Posterior vena cava (tissue), 2 donors: ENCODE measurements at regions not wholly inside any gene's neighbourhood (a gene's known extent, or its start where the extent isn't known, plus 50 kb on each side); places are given as distances from the start of the nearest gene placed in this dataset.
"Not testable (repeated sequence)": the region's sequence is repeated elsewhere in the genome, so short reads cannot be mapped to it uniquely, and the experiment has no call there.

ENCODE experiments used
- DNase-seq: peaks from one replicate; pipeline ENCODE4 v3.0.0-alpha.2; 2020; ENCODE audit warnings: low spot score
- intact Hi-C, 2 donors: fragments of 100-400 bp; cut with DNase I; formaldehyde crosslinking; loops; one replicate each; pipeline versions ENCODE4 v1.14.1 to v1.14.2; 2022 to 2023
- donor health status: DM: yes; HTN: yes; CAD: no.
- donor health status: DM: yes; HTN: yes; CAD: no.

DNA sequence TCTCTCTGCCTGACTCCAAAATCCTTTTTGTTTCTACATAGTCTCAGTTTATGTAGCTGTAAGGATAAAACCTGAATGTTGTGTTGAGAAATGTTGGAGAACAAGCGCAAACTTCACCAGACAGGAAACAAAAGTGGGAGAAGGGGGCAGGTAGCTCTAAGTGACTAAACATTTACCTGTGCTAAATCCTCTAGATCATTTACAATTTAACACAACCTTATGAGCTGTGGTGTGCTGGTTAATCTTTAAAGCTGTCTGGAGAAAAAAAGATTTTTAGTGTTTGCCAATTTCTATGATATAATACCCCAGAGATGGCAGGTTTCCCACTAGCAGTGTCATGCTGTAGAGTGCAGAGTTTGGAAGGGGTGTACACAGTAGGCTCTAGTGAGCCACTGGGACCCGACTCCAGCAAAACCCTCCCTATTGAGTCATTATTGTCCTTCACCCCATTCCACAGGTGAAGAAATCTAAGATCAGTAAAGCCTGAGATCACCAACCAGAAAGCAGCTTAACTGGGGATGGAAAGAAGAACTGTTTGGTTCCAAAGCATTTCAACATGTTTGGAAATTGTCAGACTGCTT is 992.0 kb downstream of the DCDC2C start:
- intact Hi-C loops: no loop called here
- no peak for DNase-seq

DNA sequence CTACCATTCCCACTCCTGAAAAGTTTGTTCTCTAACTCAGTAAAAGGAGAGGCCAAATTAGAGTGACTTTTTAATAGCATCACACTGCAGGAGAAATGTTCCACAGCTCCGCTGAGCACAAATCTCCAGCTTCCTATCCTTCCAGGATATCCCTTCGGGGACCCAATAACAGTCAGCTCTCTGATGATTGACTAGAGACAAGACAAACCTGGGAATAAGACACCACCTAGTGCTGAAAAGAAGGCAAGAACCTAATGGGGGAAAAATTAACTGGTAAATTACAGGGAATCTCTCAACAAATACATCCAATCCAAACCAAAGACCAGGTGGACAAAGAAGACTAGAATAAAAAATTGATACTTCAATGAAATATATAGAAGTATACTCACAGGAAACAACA is 977.1 kb upstream of the SOX11 start:
- no peak for DNase-seq
- intact Hi-C loops: no loop called here

GRCh38 chr2:4718777-4719176 is 973.4 kb upstream of the SOX11 start:
- no peak for DNase-seq
- intact Hi-C loops: no loop called here

DNA sequence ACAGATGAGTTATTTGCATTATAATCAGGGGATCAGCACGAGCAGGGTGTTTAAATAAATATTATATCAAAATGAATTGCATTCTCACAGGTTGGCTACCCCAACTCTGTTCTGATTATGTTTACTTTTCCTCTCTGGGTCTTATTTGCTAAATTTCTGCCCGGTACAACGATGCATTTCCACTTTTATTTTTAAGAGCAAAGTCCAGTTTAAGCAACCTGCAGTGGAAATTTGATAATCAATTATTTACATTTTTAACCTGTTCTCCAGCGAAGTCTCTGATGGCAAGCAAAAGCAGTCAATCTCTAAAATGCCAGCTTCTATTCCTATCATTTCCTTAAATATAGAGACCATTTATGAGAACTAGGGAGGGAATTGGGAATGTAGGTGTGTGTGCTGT is 966.6 kb upstream of the SOX11 start:
- intact Hi-C loops: no loop called here
- no peak for DNase-seq

- no peak for DNase-seq
- intact Hi-C loops: no loop called here
Measured at GRCh38 chr2:4732560-4732959, 959.6 kb upstream of the SOX11 start.

GRCh38 chr2:4745056-4745991 is 946.9 kb upstream of the SOX11 start:
- intact Hi-C loops: no loop called here
- no peak for DNase-seq

DNA sequence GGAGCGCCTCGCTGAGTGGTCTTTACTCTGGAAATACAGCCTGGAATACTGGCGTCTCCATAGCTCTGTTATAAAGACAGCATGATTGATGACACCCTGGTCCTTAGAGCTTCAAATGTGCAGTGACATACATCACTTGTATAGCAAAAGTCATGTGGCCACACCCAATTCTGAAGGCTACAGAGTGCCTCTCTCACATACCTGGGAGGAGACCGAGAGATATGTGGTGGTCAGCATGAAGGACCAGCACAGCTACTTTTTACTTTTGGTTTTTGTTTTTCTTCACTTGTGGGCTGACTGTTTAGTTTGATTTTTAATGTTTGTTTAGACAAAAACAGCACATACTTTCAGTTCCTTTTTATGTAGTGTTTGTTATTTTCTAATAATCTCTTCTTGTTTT is 938.5 kb upstream of the SOX11 start:
- no peak for DNase-seq
- intact Hi-C loops: no loop called here

DNA sequence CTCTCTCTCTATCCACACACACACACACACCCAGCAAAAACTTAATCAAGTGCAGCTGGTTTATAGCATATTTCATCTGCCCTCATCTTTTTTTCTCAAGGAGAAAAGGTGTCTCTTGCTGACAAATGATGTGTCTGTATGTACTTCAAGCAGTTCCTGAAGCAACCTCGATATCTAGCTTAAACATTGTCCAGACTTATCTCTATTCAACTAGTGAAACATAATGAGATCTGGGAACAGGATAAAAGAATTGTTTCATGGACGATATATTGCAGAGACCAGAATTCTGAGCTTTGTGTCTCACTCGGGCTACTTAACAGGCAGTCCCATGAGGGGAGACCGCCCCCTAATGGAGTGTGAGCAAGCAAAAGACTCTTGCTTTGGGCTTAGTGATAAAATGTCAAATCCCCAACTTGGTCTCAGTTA is 929.2 kb upstream of the SOX11 start:
- no peak for DNase-seq
- intact Hi-C loops: no loop called here

GRCh38 chr2:4765787-4766530 is 926.2 kb upstream of the SOX11 start:
- intact Hi-C loops: no loop called here

DNA sequence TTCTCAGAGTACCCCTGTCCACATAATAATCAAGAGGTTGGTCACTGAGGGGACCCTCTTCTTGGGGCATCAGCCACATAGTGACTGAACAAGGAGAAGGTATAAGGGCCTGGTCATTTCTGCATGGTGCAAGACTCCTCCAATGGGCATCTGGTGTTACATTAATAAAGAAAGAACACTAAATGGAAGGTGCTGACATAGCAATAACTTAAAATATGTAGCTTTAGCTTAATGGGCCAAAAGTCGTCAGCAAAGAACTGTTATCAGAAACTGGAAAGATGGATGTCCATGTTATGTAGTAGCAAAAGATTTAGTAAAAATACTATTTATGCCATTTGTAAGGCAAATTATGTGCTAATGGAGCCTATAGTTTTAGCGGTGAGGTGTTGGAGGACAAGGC is 916.5 kb upstream of the SOX11 start:
- DNase-seq: no peak
- intact Hi-C loops: no loop called here

More at GRCh38 chr2:4765787-4766530, 926.2 kb upstream of the SOX11 start:
- DNase-seq: no peak

- DNase-seq: no peak
- intact Hi-C loops: no loop called here
Measured at GRCh38 chr2:4780679-4781078, 911.5 kb upstream of the SOX11 start.

- intact Hi-C loops: no loop called here
- no peak for DNase-seq
Measured at GRCh38 chr2:4782647-4783046, 909.5 kb upstream of the SOX11 start.

GRCh38 chr2:4791488-4791887 is 900.7 kb upstream of the SOX11 start:
- DNase-seq: no peak
- intact Hi-C loops: no loop called here

- intact Hi-C loops: no loop called here
- DNase-seq: no peak
Measured at GRCh38 chr2:4792126-4792525, 900.1 kb upstream of the SOX11 start.

GRCh38 chr2:4803396-4803795 is 888.8 kb upstream of the SOX11 start:
- no peak for DNase-seq

DNA sequence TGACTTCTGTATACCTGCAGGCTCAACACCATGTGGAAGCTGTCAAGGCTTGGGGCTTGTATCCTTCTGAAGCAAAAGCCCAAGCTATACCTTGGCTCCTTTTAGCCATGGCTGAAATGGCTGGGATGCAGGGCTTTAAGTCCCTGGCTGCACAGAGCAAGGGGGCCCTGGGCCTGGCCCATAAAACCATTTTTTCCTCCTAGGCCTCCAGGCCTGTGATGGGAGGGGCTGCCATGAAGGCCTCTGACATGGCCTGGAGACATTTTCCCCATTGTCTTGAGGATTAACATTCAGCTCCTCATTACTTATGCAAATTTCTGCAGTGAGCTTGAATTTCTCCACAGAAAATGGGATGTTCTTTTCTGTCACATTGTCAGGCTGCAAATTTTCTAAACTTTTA is 878.0 kb upstream of the SOX11 start:
- DNase-seq, intact Hi-C loops: not testable (repeated sequence)

More at GRCh38 chr2:4803396-4803795, 888.8 kb upstream of the SOX11 start:
- intact Hi-C loops: no loop called here

- intact Hi-C loops: no loop called here
- no peak for DNase-seq
Measured at GRCh38 chr2:4827836-4828235, 864.3 kb upstream of the SOX11 start.

DNA sequence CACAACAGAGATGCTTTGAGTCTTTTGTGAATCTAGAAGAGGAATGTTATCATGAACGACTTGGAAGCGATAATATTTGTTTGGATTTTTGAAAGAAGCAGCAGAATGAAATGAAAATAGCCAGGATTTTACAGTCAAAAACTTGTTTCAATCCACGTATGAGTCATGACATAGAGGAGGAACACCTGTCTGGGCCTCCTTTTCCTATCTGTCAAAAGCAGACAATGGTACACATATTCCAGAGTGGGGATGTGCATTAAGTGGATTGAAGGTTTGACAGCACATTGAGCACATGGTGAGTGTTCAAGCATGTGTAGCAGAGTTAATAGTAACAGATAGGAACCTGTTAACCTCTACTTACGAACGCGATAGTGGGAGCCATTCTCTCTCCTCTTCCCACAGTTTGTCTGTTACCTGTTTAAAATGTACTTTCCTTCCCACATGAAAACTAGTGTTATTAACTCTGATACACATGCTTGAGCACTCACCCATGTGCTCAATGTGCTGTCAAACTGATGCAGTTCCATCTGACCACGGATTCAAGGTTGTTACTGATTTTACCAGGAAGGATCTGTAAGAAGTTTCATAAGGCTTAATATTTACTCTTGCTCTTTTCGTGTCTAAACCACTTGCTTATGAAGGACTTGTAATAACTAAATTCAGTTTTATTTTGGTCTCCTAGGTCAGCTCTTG is 863.4 kb upstream of the SOX11 start:
- DNase-seq: no peak
- intact Hi-C loops: no loop called here

- no peak for DNase-seq
- intact Hi-C loops: no loop called here
Measured at GRCh38 chr2:4831751-4832150, 860.4 kb upstream of the SOX11 start.

DNA sequence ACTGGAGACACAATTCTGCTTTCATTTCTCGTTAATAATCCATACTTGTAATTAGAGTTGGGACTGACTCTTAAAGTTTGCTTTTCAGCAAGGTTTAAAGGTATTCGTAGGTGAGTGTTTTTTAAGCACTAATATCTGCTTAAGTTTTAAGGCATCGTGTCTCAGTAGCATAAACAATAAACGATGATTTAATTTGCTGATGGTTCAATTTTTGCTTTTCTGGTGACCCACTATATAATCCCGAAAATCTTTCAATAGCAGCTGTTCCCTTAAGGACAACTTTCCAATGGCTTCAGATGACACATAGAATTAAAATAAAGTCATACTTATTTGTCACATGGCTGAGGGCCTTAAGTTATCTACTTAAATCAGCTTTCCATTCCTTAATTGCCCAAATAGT is 859.5 kb upstream of the SOX11 start:
- intact Hi-C loops: no loop called here
- DNase-seq: no peak
